Adrenal gland (tissue), 9 donors: ENCODE measurements at regions not wholly inside any gene's neighbourhood (a gene's known extent, or its start where the extent isn't known, plus 50 kb on each side); places are given as distances from the start of the nearest gene placed in this dataset.

ENCODE experiments used
- DNase-seq, 7 donors: peaks; one replicate each; pipeline ENCODE4 v3.0.0-alpha.2; 2019 to 2020
- H3K27ac ChIP-seq, 5 donors: fragments of 200-600 bp; sonication (generic) in 4 of 5; 1 replicate in 3 of 5; 2 replicates in 2 of 5; pipeline versions ENCODE4 v1.5.1 to v1.8.0; 2016 to 2020; ENCODE audit warnings: mild to moderate bottlenecking in 1 of 5
- H3K27me3 ChIP-seq: fragments of 200-600 bp; 2 replicates; pipeline ENCODE4 v1.8.0; 2021
- H3K36me3 ChIP-seq, 2 donors: fragments of 200-600 bp; replicated peaks in 1 of 2; 1 replicate in 1 of 2; 2 replicates in 1 of 2; pipeline versions ENCODE4 v1.5.1 to v1.8.0; 2018 to 2022
- H3K4me1 ChIP-seq, 2 donors: fragments of 200-600 bp; replicated peaks in 1 of 2; 1 replicate in 1 of 2; 2 replicates in 1 of 2; pipeline versions ENCODE4 v1.5.1 to v1.8.0; 2018 to 2021
- H3K4me3 ChIP-seq, 4 donors: fragments of 200-600 bp; sonication (generic) in 3 of 4; one replicate each; pipeline ENCODE4 v1.5.1; 2016 to 2018
- H3K9me3 ChIP-seq, 3 donors: fragments of 200-600 bp; sonication (generic) in 1 of 3; replicated peaks in 1 of 3; 1 replicate in 2 of 3; 2 replicates in 1 of 3; pipeline versions ENCODE4 v1.5.1 to v1.8.0; 2016 to 2021
- CTCF ChIP-seq, 6 experiments: fragments of 450-650 bp in 4 of 6; fragments of 200-600 bp in 2 of 6; sonication (generic) in 1 of 6; IDR thresholded peaks; 1 replicate in 5 of 6; 2 replicates in 1 of 6; pipeline versions ENCODE4 v1.5.1 to v1.8.0; 2016 to 2021; ENCODE audit warnings: antibody characterized with exemption in 6 of 6, mild to moderate bottlenecking in 2 of 6, moderate library complexity in 1 of 6
- POLR2A ChIP-seq, 2 donors: fragments of 450-650 bp; IDR thresholded peaks; one replicate each; pipeline ENCODE4 v1.6.1; 2017; ENCODE audit warnings: antibody characterized with exemption in 2 of 2, mild to moderate bottlenecking in 2 of 2, moderate library complexity in 1 of 2
- WGBS, 4 donors: extraction: QIAGEN DNeasy Blood & Tissue Kit in 2 of 4; methylation state at CpG; one replicate each; pipeline versions ENCODE4 v1.1.5 to v1.1.7; 2013 to 2017; 5-methylcytosine and 5-hydroxymethylcytosine counted together
- intact Hi-C, 2 donors: fragments of 100-400 bp; cut with DNase I; formaldehyde crosslinking; loops; one replicate each; pipeline versions ENCODE4 v1.14.1 to v1.15.0; 2022 to 2023
- donor health status: healthy with polysubstance abuse.
- donor health status: Bipolar disorder and iron deficiency.
- donor health status: DM: yes; HTN: yes; CAD: no.
- donor health status: DM: no; HTN: no; CAD: no.
- donor health status: DM: no; HTN: no; CAD: no.

- Histone ChIP-seq H3K36me3 (no peaks in the 10 kb centered on the region), H3K4me3 (no peak overlapping the region), H3K27me3 (no peaks in the 10 kb centered on the region), H3K4me1 (no peaks in the 10 kb centered on the region), H3K27ac (no peak overlapping the region), H3K9me3 (no peaks in the 10 kb centered on the region)
- WGBS, 4 donors = 65 to 74% (median 67%) methylated on average over 2 of the region's 2 CpGs
- DNase-seq = no peak
- intact Hi-C loops = no loop called here
- TF ChIP-seq CTCF (IDR thresholded peaks at IDR 0.05) (no peak), POLR2A (IDR thresholded peaks at IDR 0.05) (no peak)
These were observed 277.0 kb downstream of the CDH2 start for GRCh38 chr18:27899893-27900292.

- H3K36me3 ChIP-seq = no peaks in the 10 kb centered on the region
- 60 to 70% (median 63%) methylated on average over 3 of the region's 3 CpGs for WGBS, 4 donors
- intact Hi-C loops = no loop called here
- TF ChIP-seq CTCF (IDR thresholded peaks at IDR 0.05) = no peak
- TF ChIP-seq POLR2A (IDR thresholded peaks at IDR 0.05) = no peak
- H3K4me3 ChIP-seq = no peak overlapping the region
- DNase-seq = no peak
- no peak overlapping the region for H3K27ac ChIP-seq
- H3K4me1 ChIP-seq = no peaks in the 10 kb centered on the region
- H3K9me3 ChIP-seq = no peaks in the 10 kb centered on the region
- no peaks in the 10 kb centered on the region for H3K27me3 ChIP-seq
These were observed 282.2 kb downstream of the CDH2 start for GRCh38 chr18:27894746-27895145.

- TF ChIP-seq POLR2A (IDR thresholded peaks at IDR 0.05) (no peak), CTCF (IDR thresholded peaks at IDR 0.05) (no peak)
- DNase-seq = no peak
- intact Hi-C loops = loop anchor here in 1 of 2 donors (10.0 kb wide), 1 partner anchor 73 kb away; no protein-coding TSS in a partner anchor
- Histone ChIP-seq H3K27ac (no peak overlapping the region), H3K36me3 (no peaks in the 10 kb centered on the region), H3K9me3 (no peaks in the 10 kb centered on the region), H3K4me3 (no peak overlapping the region), H3K4me1 (no peaks in the 10 kb centered on the region), H3K27me3 (no peaks in the 10 kb centered on the region)
- WGBS, 4 donors = 66 to 84% (median 78%) methylated on average over 2 of the region's 2 CpGs
These were observed 289.0 kb downstream of the CDH2 start for GRCh38 chr18:27887711-27888495.

DNA sequence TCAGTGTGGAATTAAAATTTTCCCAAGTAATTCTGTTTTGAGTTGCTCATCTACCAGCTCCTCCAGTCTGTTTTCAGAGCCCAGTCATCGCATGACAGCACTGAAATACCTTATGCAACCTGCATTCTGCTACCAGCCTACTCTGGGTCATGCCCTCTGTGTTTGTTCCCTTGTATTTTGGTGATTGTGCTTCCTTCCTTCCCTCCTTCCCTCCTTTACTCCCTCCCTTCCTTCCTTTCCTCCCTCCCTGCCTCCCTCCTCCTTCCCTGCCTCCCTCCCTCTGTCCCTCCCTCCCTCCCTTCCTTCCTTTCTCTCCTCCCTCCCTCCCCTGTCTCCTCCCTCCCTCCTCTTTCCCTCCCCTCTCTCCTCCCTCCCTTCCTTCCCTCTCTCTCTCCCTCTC lies 289.6 kb downstream of the CDH2 start:
- no peak overlapping the region for H3K27ac ChIP-seq
- intact Hi-C loops = loop anchor here in 1 of 2 donors (10.0 kb wide), 1 partner anchor 72 kb away; no protein-coding TSS in a partner anchor
- no peaks in the 10 kb centered on the region for H3K9me3 ChIP-seq
- H3K36me3 ChIP-seq = no peaks in the 10 kb centered on the region
- H3K4me1 ChIP-seq = no peaks in the 10 kb centered on the region
- no peak for TF ChIP-seq POLR2A (IDR thresholded peaks at IDR 0.05)
- TF ChIP-seq CTCF (IDR thresholded peaks at IDR 0.05) = no peak
- DNase-seq = no peak
- no peaks in the 10 kb centered on the region for H3K27me3 ChIP-seq
- 90 to 100% (median 96%) methylated on average over 1 of the region's 1 CpG for WGBS, 4 donors
- H3K4me3 ChIP-seq = no peak overlapping the region
